HG03135 (cell line): ENCODE measurements at regions not wholly inside any gene's neighbourhood (a gene's known extent, or its start where the extent isn't known, plus 50 kb on each side); places are given as distances from the start of the nearest gene placed in this dataset.

Source experiments
- ATAC-seq: cut with Tn5 transposase; IDR thresholded peaks from one replicate; pipeline ENCODE4 v1.9.1; 2021; ENCODE audit warnings: mild to moderate bottlenecking, moderate library complexity; ENCODE audit not compliant: unreplicated experiment

GRCh38 chr15:35168464-35168863 lies 83.4 kb upstream of the NANOGP8 start:
- ATAC-seq, result no peak

DNA sequence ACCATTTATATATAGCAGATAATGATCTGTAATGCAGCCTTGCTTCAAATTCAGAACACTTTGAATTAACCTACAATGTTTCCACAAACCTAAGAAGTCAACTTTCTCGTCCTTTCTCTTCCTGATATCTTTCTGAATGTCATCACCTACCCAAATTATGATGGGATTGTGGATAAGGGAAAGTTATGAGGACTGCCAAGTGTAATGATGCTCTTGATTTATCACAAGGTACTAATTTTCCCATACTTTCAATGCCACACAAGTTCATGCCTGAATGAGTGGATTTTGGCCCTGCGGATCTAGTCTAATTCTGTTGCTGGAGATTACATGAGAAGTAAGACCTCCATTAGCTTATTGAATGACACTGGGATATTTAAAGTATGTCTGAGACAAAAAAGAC lies 82.6 kb upstream of the NANOGP8 start:
- ATAC-seq, result no peak

- ATAC-seq, result no peak
Measured at GRCh38 chr15:35166730-35167359, 81.8 kb upstream of the NANOGP8 start.

DNA sequence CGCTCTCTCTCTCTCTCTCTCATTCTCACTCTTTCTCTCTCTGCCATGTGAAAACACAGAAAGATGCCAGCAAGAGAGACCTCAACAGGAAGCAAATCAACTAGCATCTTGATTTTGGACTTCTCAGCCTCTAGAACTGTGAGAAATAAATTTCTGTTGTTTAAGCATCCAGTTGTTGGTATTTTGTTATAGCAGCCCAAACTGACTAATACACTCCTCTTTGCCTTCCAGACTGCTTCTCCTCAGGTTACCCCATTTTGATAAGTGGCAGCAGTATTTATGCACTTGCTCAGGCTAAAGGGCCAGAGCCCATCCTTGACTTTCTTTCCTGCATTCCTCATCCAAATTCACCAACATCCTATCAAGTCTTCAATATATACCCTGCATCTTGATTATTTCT lies 76.6 kb upstream of the NANOGP8 start:
- no peak for ATAC-seq

GRCh38 chr15:35159170-35159569 lies 74.1 kb upstream of the NANOGP8 start:
- no peak for ATAC-seq

GRCh38 chr15:35151782-35152181 lies 66.7 kb upstream of the NANOGP8 start:
- no peak for ATAC-seq

GRCh38 chr15:35151381-35151780 lies 66.3 kb upstream of the NANOGP8 start:
- no peak for ATAC-seq

DNA sequence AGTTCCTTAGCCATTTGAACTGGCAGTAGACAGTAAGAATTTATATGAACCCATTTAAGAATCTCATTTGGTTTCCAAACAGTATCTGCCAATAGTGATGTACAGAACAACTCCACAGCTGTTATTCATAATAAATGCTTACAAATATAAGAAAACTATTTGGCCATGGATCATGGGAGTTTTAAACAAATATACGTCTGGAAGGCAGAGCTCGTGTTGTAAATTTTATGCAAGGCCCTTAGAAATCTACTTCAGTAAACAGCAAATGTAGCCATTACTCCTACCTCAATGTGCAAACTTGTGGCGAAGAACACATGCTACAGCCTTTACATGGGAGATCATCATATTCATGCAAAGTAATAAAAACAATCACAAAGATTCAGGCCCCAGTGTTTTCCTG lies 65.3 kb upstream of the NANOGP8 start:
- ATAC-seq, result no peak

DNA sequence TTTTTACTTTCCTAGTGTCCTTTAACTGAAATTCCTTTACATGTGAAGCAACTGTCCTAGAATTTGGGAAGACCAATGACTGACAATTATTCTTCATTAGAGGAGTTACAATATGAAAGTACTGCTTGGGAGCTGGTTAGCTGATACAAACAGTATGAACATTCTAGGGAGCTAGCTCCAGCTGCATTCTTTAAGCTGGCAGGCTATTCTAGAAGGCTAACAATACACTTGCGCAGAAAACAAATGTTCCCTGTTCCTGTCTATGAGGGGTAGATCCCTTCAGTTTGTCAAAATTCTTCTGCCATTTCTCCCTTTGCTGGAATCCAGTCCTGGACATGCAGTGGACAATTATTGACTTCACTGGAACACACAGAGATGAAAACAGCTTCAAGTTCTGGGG lies 60.2 kb upstream of the NANOGP8 start:
- no peak for ATAC-seq

GRCh38 chr15:35142578-35142977 lies 57.5 kb upstream of the NANOGP8 start:
- ATAC-seq, result no peak

- no peak for ATAC-seq
Measured at GRCh38 chr15:35141743-35142471, 56.8 kb upstream of the NANOGP8 start.

DNA sequence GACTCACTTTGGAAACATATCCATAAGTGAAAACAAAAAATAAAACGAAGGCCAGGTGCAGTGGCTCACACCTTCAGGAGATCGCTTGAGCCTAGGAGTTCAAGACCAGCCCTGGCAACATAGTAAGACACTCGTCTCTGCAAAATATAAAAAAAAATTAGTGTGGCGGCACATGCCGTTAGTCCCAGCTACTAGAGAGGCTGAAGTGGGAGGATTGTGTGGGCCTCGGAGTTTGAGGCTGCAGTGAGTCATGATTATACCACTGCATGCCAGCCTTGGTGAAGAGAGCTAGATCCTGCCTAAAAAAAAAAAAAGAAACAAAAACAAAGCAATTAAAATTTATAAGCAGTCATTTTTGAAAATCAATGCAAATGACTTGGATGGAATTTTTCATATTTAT lies 54.7 kb upstream of the NANOGP8 start:
- no peak for ATAC-seq

DNA sequence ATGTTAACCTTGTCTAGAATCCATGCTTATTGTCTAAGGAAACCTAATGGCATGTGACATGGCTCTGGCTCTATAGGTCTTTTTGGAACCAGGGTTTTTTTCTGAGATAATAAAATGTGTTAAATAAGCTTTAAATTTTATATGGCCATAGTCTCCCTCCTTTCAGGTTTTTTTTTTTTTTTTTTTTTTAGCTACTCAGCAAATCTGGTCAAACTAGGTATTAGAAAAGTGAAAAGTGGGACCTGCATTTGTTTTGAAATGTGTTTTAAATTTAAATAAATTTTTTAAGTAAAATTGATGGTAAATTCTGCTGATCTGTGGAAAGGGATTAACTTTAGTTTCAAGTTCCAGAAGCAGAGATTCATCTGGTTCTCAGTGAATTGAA lies 52.1 kb upstream of the NANOGP8 start:
- no peak for ATAC-seq

GRCh38 chr15:35136321-35137189 lies 51.5 kb upstream of the NANOGP8 start:
- peak; percentile 98 for ATAC-seq
